ENCODE measurements at regions not wholly inside any gene's neighbourhood (a gene's known extent, or its start where the extent isn't known, plus 50 kb on each side); places are given as distances from the start of the nearest gene placed in this dataset.

GRCh38 chr4:54607521-54607920 lies 50.2 kb upstream of the KIT start (continued):
- TF ChIP-seq ZBTB4 (CRISPR knock-in tag; IDR thresholded peaks at IDR 0.05) = no peak
- no peak for TF ChIP-seq SREBF1 (IDR thresholded peaks at IDR 0.05; ENCODE audit: low read length)
- no peak for TF ChIP-seq IRF4 (IDR thresholded peaks at IDR 0.05; ENCODE audit: low read depth, low read length)
- TF ChIP-seq CTCF (IDR thresholded peaks at IDR 0.05 in 2 of 3, conservative IDR thresholded peaks at IDR 0.05 in 1 of 3; ENCODE audit: control insufficient read depth in 2 of 3, extremely low read depth in 1 of 3, insufficient read depth in 1 of 3, low read depth in 3 of 3, low read length in 3 of 3) = no peak
- no peak for TF ChIP-seq ZNF592 (IDR thresholded peaks at IDR 0.05)
- TF ChIP-seq MTA2 (IDR thresholded peaks at IDR 0.05; ENCODE audit: low read depth) = no peak
- no peak for TF ChIP-seq PML (IDR thresholded peaks at IDR 0.05; ENCODE audit: low read length)
- TF ChIP-seq FOXM1 (IDR thresholded peaks at IDR 0.05; ENCODE audit: low read depth, low read length) = no peak

All from GM12878 (cell line).